ENCODE measurements at regions not wholly inside any gene's neighbourhood (a gene's known extent, or its start where the extent isn't known, plus 50 kb on each side); places are given as distances from the start of the nearest gene placed in this dataset.

- TF ChIP-seq CTCF (IDR thresholded peaks at IDR 0.05; ENCODE audit: low read depth, low read length) = no peak
- TF ChIP-seq POLR2A (IDR thresholded peaks at IDR 0.05; ENCODE audit: extremely low read depth, insufficient read length) = no peak
- no peak for TF ChIP-seq MAX (IDR thresholded peaks at IDR 0.05; ENCODE audit: low read depth, low read length)
- TF ChIP-seq MYC (IDR thresholded peaks at IDR 0.05; ENCODE audit: low read depth, low read length) = no peak
These were observed 404.4 kb downstream of the AACS start for GRCh38 chr12:125469683-125470082.
